Islet of Langerhans (tissue), 1 donor: ENCODE measurements at regions not wholly inside any gene's neighbourhood (a gene's known extent, or its start where the extent isn't known, plus 50 kb on each side); places are given as distances from the start of the nearest gene placed in this dataset.

ENCODE experiments used
- FAIRE-seq: peaks from one replicate; lab custom pipeline; 2011; peaks lifted over from hg19 to GRCh38; lab: Jason Lieb, UNC

- no peak for FAIRE-seq
Measured at GRCh38 chr1:81053826-81054225, 746.9 kb upstream of the ADGRL2 start.

GRCh38 chr1:81052162-81052561, 748.6 kb upstream of the ADGRL2 start:
- no peak for FAIRE-seq

- FAIRE-seq: no peak
Measured at GRCh38 chr1:81050390-81050789, 750.3 kb upstream of the ADGRL2 start.

GRCh38 chr1:81044708-81045107, 756.0 kb upstream of the ADGRL2 start:
- no peak for FAIRE-seq

GRCh38 chr1:81042225-81042624, 758.5 kb upstream of the ADGRL2 start:
- no peak for FAIRE-seq

- no peak for FAIRE-seq
Measured at GRCh38 chr1:81034291-81034690, 766.4 kb upstream of the ADGRL2 start.

- no peak for FAIRE-seq
Measured at GRCh38 chr1:81032973-81033425, 767.7 kb upstream of the ADGRL2 start.

GRCh38 chr1:81032374-81032773, 768.4 kb upstream of the ADGRL2 start:
- FAIRE-seq: no peak

- FAIRE-seq: no peak
Measured at GRCh38 chr1:81030441-81030840, 770.3 kb upstream of the ADGRL2 start.

- no peak for FAIRE-seq
Measured at GRCh38 chr1:81029266-81029665, 771.5 kb upstream of the ADGRL2 start.

- no peak for FAIRE-seq
Measured at GRCh38 chr1:81023187-81023724, 777.5 kb upstream of the ADGRL2 start.

- FAIRE-seq: no peak
Measured at GRCh38 chr1:81021134-81021533, 779.6 kb upstream of the ADGRL2 start.

GRCh38 chr1:81020506-81020905, 780.2 kb upstream of the ADGRL2 start:
- no peak for FAIRE-seq

- FAIRE-seq: no peak
Measured at GRCh38 chr1:81010126-81010525, 790.6 kb upstream of the ADGRL2 start.

- FAIRE-seq: no peak
Measured at GRCh38 chr1:81008293-81008692, 792.4 kb upstream of the ADGRL2 start.

- no peak for FAIRE-seq
Measured at GRCh38 chr1:81007024-81007423, 793.7 kb upstream of the ADGRL2 start.

GRCh38 chr1:81006502-81006901, 794.2 kb upstream of the ADGRL2 start:
- FAIRE-seq: no peak

- no peak for FAIRE-seq
Measured at GRCh38 chr1:81004011-81004410, 796.7 kb upstream of the ADGRL2 start.

- no peak for FAIRE-seq
Measured at GRCh38 chr1:80994934-80995333, 805.8 kb upstream of the ADGRL2 start.

- no peak for FAIRE-seq
Measured at GRCh38 chr1:80994038-80994437, 806.7 kb upstream of the ADGRL2 start.

- no peak for FAIRE-seq
Measured at GRCh38 chr1:80993154-80993980, 807.4 kb upstream of the ADGRL2 start.

GRCh38 chr1:80989455-80989854, 811.3 kb upstream of the ADGRL2 start:
- FAIRE-seq: no peak

GRCh38 chr1:80988926-80989325, 811.8 kb upstream of the ADGRL2 start:
- FAIRE-seq: no peak

- no peak for FAIRE-seq
Measured at GRCh38 chr1:80987824-80988223, 812.9 kb upstream of the ADGRL2 start.
